Caco-2 (cell line): ENCODE measurements at regions not wholly inside any gene's neighbourhood (a gene's known extent, or its start where the extent isn't known, plus 50 kb on each side); places are given as distances from the start of the nearest gene placed in this dataset.
"Not testable (repeated sequence)": the region's sequence is repeated elsewhere in the genome, so short reads cannot be mapped to it uniquely, and the experiment has no call there.

Experiments used
- BruUV-seq: library from RNA; stranded (reverse); fragments of 400-500 nt; replicated peaks from 2 replicates; lab custom pipeline; 2021; lab: Mats Ljungman, UMichigan
- CTCF ChIA-PET: fragments of 300-600 bp; sonication (Branson Sonifier 250); formaldehyde crosslinking; loops from one replicate; lab custom pipeline; 2022; ENCODE audit warnings: antibody characterized with exemption; lab: Charles Lee
- POLR2A ChIA-PET: fragments of 300-600 bp; sonication (Branson Sonifier 250); formaldehyde crosslinking; loops from one replicate; lab custom pipeline; 2022; ENCODE audit warnings: antibody characterized with exemption; lab: Charles Lee
- DNase-seq, 2 experiments: peaks; one replicate each; pipeline versions ENCODE4 v3.0.0 to v3.0.0-alpha.2; 2020 to 2022
- H3K27me3 ChIP-seq: replicated peaks from 2 replicates; pipeline ENCODE4 v1.6.0; 2011; ENCODE audit warnings: low read length; ENCODE audit not compliant: control insufficient read depth, insufficient read depth
- H3K36me3 ChIP-seq: 2 replicates; pipeline ENCODE4 v1.5.1; 2011; ENCODE audit warnings: low read length; ENCODE audit not compliant: control insufficient read depth, insufficient read depth
- H3K4me1 ChIP-seq: fragments of 250-450 bp; sonication (Bioruptor Pico); 2 replicates; pipeline ENCODE4 v1.5.1; 2020; ENCODE audit warnings: mild to moderate bottlenecking
- H3K4me3 ChIP-seq: 2 replicates; pipeline ENCODE4 v1.5.1; 2011; ENCODE audit warnings: low read depth, mild to moderate bottlenecking, control low read depth, low read length
- H3K9me3 ChIP-seq: fragments of 250-450 bp; sonication (Bioruptor Pico); 2 replicates; pipeline ENCODE4 v1.5.1; 2020; ENCODE audit warnings: mild to moderate bottlenecking, moderate library complexity
- H3K27ac Mint-ChIP-seq: one replicate; pipeline ENCODE4 v1.8.0; 2022; ENCODE audit warnings: mixed read lengths; ENCODE audit not compliant: unreplicated experiment
- H3K27me3 Mint-ChIP-seq: one replicate; pipeline ENCODE4 v1.8.0; 2022; ENCODE audit warnings: mixed read lengths; ENCODE audit not compliant: insufficient read depth, unreplicated experiment
- H3K36me3 Mint-ChIP-seq: one replicate; pipeline ENCODE4 v1.8.0; 2022; ENCODE audit warnings: mild to moderate bottlenecking, mixed read lengths; ENCODE audit not compliant: insufficient read depth, unreplicated experiment
- H3K4me1 Mint-ChIP-seq: one replicate; pipeline ENCODE4 v1.8.0; 2022; ENCODE audit warnings: low read depth, mixed read lengths; ENCODE audit not compliant: unreplicated experiment
- H3K4me3 Mint-ChIP-seq: one replicate; pipeline ENCODE4 v1.8.0; 2022; ENCODE audit warnings: mild to moderate bottlenecking, moderate library complexity, mixed read lengths; ENCODE audit not compliant: unreplicated experiment
- H3K9me3 Mint-ChIP-seq: one replicate; pipeline ENCODE4 v1.8.0; 2022; ENCODE audit warnings: mixed read lengths; ENCODE audit not compliant: unreplicated experiment
- CTCF ChIP-seq, 2 experiments: fragments of 200-600 bp in 1 of 2; IDR thresholded peaks; 1 replicate in 1 of 2; 2 replicates in 1 of 2; pipeline versions ENCODE4 v1.5.1 to v1.8.0; 2011 to 2022; ENCODE audit warnings: antibody characterized with exemption in 1 of 2, control low read depth in 1 of 2, inconsistent platforms in 1 of 2, low read depth in 1 of 2, low read length in 1 of 2, mild to moderate bottlenecking in 1 of 2, moderate library complexity in 1 of 2; ENCODE audit not compliant: insufficient read depth in 1 of 2, severe bottlenecking in 1 of 2, unreplicated experiment in 1 of 2
- intact Hi-C: fragments of 100-400 bp; cut with micrococcal nuclease; formaldehyde crosslinking; loops from one replicate; pipeline ENCODE4 v1.10.0; 2022; ENCODE audit not compliant: unreplicated experiment

- H3K36me3 Mint-ChIP-seq = peaks cover 43% of the 10 kb centered on the region
- H3K36me3 ChIP-seq, H3K4me1 ChIP-seq, POLR2A ChIA-PET, H3K9me3 Mint-ChIP-seq, H3K27ac Mint-ChIP-seq, BruUV-seq, H3K27me3 ChIP-seq, H3K4me3 ChIP-seq, H3K4me3 Mint-ChIP-seq, intact Hi-C loops, CTCF ChIA-PET, H3K4me1 Mint-ChIP-seq, H3K9me3 ChIP-seq, DNase-seq, H3K27me3 Mint-ChIP-seq: not testable (repeated sequence)
Observed at GRCh38 chr22:25460682-25461081, 103.8 kb upstream of the GRK3 start.

GRCh38 chr22:25461301-25461700 is 103.2 kb upstream of the GRK3 start:
- Histone ChIP-seq H3K9me3 (no peaks in the 10 kb centered on the region), H3K4me1 (no peaks in the 10 kb centered on the region), H3K36me3 (no peaks in the 10 kb centered on the region), H3K4me3 (no peak overlapping the region), H3K27me3 (no peaks in the 10 kb centered on the region)
- Mint-ChIP-seq H3K27me3 (no peaks in the 10 kb centered on the region), H3K27ac (no peak overlapping the region), H3K9me3 (no peaks in the 10 kb centered on the region), H3K4me3 (no peak overlapping the region), H3K36me3 (peaks cover 47% of the 10 kb centered on the region), H3K4me1 (no peaks in the 10 kb centered on the region)
- intact Hi-C loops = no loop called here
- no peak for DNase-seq
- CTCF ChIA-PET = no interaction called here
- POLR2A ChIA-PET = no interaction called here
- TSS peak; percentile 25 for BruUV-seq
- TF ChIP-seq CTCF (IDR thresholded peaks at IDR 0.05; ENCODE audit: insufficient read depth in 1 of 2, low read depth in 1 of 2, low read length in 1 of 2, severe bottlenecking in 1 of 2, unreplicated experiment in 1 of 2) = no peak

- peaks cover 43% of the 10 kb centered on the region for H3K36me3 Mint-ChIP-seq
- not testable (repeated sequence) for H3K9me3 Mint-ChIP-seq, H3K4me1 Mint-ChIP-seq, H3K4me1 ChIP-seq, BruUV-seq, H3K27me3 Mint-ChIP-seq, H3K4me3 ChIP-seq, H3K27me3 ChIP-seq, H3K36me3 ChIP-seq, H3K4me3 Mint-ChIP-seq, H3K27ac Mint-ChIP-seq, H3K9me3 ChIP-seq
- TF ChIP-seq CTCF (IDR thresholded peaks at IDR 0.05; ENCODE audit: insufficient read depth in 1 of 2, low read depth in 1 of 2, low read length in 1 of 2, severe bottlenecking in 1 of 2, unreplicated experiment in 1 of 2) = peak; percentile 92 to 94
- POLR2A ChIA-PET = interaction anchor here (0.6 kb wide), 1 partner anchor 300 kb away, joined by 4 read pairs; no protein-coding TSS in a partner anchor
- CTCF ChIA-PET = interaction anchor here (0.6 to 1.4 kb wide), 7 partner anchors 15 to 868 kb away, joined by 3 to 18 read pairs (median 5); no protein-coding TSS in a partner anchor
- DNase-seq = peak; percentile 69 to 83
- intact Hi-C loops = loop anchor here (1.0 kb wide), 1 partner anchor 311 kb away; no protein-coding TSS in a partner anchor
Observed at GRCh38 chr22:25462474-25463346, 101.8 kb upstream of the GRK3 start.

- H3K27ac Mint-ChIP-seq, H3K27me3 ChIP-seq, H3K36me3 ChIP-seq, BruUV-seq, H3K4me3 ChIP-seq, H3K4me1 ChIP-seq, H3K9me3 ChIP-seq, intact Hi-C loops, H3K4me3 Mint-ChIP-seq, H3K4me1 Mint-ChIP-seq, DNase-seq, H3K27me3 Mint-ChIP-seq, H3K9me3 Mint-ChIP-seq: not testable (repeated sequence)
- ChIA-PET CTCF (interaction anchor here (0.8 kb wide), 1 partner anchor 44 kb away, joined by 3 read pairs; no protein-coding TSS in a partner anchor), POLR2A (interaction anchor here (0.6 kb wide), 1 partner anchor 299 kb away, joined by 4 read pairs; no protein-coding TSS in a partner anchor)
- H3K36me3 Mint-ChIP-seq = peaks cover 43% of the 10 kb centered on the region
Observed at GRCh38 chr22:25463347-25463628, 101.2 kb upstream of the GRK3 start.

- H3K27me3 ChIP-seq, H3K4me1 ChIP-seq, H3K9me3 ChIP-seq, H3K4me3 Mint-ChIP-seq, H3K27ac Mint-ChIP-seq, BruUV-seq, H3K36me3 ChIP-seq, intact Hi-C loops, CTCF ChIA-PET, H3K9me3 Mint-ChIP-seq, DNase-seq, POLR2A ChIA-PET, H3K27me3 Mint-ChIP-seq, H3K4me3 ChIP-seq, H3K4me1 Mint-ChIP-seq: not testable (repeated sequence)
- peaks cover 45% of the 10 kb centered on the region for H3K36me3 Mint-ChIP-seq
Observed at GRCh38 chr22:25464326-25464725, 100.1 kb upstream of the GRK3 start.
